ENCODE measurements at regions not wholly inside any gene's neighbourhood (a gene's known extent, or its start where the extent isn't known, plus 50 kb on each side); places are given as distances from the start of the nearest gene placed in this dataset.
"Not testable (repeated sequence)": the region's sequence is repeated elsewhere in the genome, so short reads cannot be mapped to it uniquely, and the experiment has no call there.

DNA sequence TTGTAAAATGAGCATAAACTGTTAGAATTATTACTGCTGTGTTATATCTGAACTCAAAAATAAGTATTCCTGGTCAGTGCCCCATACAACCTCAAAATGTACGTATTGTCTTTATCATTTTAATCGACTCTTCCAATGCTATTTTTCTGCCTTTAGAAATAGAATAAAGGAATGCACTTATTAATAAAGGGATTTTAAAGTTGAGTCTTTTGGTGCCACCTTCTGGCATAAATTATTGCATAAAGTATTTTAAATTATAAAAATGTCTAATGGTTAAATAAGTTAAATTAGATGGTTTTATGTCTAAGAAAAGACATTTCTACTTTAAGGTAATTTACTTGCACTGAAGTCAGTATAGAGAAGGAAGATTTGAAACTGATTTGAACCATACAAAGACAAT, 424.0 kb upstream of the NDST4 start:
- intact Hi-C loops (cut with DNase I), result no loop called here
- no peak for DNase-seq
- ATAC-seq (ENCODE audit: poor library complexity), result no peak

DNA sequence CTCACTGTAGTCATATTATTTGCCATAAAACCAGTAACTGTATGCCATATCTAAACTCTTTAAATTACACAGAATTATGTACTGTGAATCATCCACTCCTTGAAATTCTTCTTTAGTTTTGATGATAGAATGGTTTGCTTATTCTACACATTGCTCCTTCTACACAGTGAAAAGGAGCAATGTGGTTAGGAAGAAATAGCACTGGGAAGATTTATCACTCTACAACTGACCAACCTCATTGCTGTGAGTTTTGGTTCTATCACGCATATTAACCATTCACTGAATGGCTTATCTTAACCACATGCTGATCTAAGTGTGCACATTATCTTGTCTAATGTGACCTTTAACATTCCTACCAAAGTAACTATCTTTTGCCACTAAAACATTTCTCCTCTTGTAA, 415.7 kb upstream of the NDST4 start:
- DNase-seq (no peak), ATAC-seq (ENCODE audit: poor library complexity) (no peak)
- intact Hi-C loops (cut with DNase I), result no loop called here

DNA sequence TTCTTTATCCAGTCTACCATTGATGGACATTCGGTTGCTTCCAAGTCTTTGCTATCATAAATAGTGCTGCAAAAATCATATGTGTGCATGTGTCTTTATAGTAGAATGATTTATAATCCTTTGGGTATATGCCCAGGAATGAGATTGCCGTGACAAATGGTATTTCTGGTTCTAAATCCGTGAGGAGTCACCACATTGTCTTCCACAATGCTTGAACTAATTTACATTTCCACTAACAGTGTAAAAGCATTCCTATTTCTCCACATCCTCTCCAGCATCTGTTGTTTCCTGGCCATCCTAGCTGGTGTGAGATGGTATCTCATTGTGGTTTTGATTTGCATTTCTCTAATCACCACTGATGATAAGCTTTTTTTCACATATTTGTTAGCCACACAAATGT, 406.1 kb upstream of the NDST4 start:
- intact Hi-C loops (cut with DNase I); ATAC-seq (ENCODE audit: poor library complexity); DNase-seq: not testable (repeated sequence)

DNA sequence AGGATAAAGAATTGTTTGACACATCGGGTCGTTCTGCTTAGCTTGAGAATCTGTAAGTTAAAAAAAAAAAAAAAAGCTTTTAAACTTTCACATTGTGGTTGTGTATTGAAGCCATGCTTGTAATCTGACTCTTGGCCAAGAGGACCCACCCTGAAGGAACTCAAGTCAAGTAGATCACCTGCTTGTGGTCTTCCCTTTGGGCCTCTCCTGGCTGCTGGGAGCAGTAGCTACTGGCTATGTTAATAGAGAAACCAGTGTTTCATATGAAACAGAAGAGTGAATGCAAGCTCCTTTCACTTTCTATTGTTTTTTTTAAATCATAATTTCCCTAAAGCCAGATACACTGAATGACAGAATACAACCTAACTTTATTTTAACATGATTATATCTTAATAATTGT, 402.4 kb upstream of the NDST4 start:
- DNase-seq, result no peak
- ATAC-seq (ENCODE audit: poor library complexity), result no peak
- intact Hi-C loops (cut with DNase I), result no loop called here

DNA sequence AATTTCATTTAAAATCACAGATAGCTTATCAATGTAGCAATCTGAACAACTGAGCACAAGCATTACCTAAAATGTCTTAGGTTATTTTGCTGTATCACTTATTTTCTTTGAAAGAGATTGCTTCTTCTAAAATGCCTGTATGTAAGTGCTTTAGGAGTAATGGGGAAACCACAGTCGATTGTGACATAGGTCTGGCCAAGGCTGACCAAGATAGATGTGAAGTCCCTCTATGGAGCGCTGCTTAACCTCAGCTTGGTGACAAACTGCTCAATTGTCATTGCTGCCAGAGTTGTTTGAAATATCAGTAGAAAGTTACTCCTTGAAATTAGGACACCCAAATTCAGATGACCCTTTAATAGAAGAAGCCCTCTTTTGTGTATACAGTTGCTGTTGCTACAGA, 401.9 kb upstream of the NDST4 start:
- DNase-seq, result no peak
- no peak for ATAC-seq (ENCODE audit: poor library complexity)
- intact Hi-C loops (cut with DNase I), result no loop called here

DNA sequence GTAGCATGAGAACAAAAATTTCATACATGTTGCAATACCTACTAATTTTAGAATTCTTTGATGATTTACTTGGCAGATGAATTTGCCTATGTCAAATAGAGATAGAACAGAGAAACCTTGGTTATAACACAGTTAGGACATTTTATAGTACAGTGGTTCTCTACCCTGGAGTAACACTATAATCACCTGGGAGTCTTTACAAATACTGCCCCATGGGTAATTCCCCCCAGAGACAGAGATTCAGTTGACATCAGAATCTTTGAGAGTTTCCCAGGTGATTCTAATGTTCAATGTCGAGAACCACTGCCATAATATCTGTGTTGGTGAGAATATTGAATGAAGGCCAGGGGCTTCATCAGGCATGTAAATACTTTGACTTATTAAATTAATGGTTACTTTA, 401.3 kb upstream of the NDST4 start:
- no peak for DNase-seq
- ATAC-seq (ENCODE audit: poor library complexity), result no peak
- intact Hi-C loops (cut with DNase I), result no loop called here

DNA sequence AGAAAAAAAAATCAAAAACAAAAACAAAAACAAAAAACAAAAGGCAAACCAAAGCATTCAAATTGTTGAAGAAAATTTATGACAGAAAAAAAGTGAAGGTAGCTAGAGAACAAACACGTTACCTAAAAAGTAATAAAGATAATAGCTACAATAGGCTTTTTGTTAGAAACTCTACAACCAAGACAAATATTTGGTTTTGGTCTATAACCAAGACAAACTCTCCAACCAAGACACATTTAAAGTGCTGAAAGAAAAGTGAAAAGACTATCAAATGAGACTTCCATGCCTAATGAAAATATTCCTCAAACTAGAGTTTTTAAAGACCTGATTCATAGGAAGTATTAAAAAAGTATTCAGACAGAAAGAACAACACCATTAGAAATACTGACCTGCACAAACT, 391.9 kb upstream of the NDST4 start:
- ATAC-seq (ENCODE audit: poor library complexity), result no peak
- DNase-seq, result no peak
- intact Hi-C loops (cut with DNase I), result no loop called here

DNA sequence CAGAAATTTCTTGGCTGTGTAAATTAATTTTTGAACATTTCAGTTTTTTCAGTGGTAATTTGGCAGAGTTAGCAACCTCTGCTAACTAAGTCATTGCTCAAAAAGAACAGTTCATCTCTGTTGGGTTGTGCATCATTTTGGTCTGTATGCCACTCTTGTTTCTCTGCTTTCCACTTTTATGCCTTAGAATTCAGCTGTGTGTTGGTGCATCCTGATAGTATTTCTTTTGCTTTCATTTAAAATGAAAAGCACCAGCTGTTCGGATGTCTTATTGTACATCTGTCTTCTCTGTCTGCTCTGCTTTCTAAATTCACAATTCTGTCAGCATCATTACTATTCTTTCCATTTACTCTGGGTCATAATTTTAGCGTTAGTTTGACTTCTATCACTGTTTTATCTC, 388.2 kb upstream of the NDST4 start:
- DNase-seq (no peak), ATAC-seq (ENCODE audit: poor library complexity) (no peak)
- intact Hi-C loops (cut with DNase I), result no loop called here

DNA sequence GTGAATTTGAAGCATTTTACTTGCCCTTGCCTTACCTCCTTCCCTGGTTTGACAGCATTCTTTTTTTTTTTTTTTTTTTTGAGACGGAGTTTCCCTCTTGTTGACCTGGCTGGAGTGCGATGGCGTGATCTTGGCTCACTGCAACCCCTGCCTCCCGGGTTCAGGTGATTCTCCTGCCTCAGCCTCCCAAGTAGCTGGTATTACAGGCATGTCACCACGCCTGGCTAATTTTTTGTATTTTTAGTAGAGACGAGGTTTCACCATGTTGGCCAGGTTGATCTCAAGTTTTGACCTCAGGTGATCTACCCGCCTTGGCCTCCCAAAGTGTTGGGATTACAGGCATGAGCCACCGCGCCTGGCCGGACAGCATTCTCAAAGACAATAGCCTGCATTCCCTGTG, 380.4 kb upstream of the NDST4 start:
- DNase-seq; intact Hi-C loops (cut with DNase I); ATAC-seq (ENCODE audit: poor library complexity): not testable (repeated sequence)

DNA sequence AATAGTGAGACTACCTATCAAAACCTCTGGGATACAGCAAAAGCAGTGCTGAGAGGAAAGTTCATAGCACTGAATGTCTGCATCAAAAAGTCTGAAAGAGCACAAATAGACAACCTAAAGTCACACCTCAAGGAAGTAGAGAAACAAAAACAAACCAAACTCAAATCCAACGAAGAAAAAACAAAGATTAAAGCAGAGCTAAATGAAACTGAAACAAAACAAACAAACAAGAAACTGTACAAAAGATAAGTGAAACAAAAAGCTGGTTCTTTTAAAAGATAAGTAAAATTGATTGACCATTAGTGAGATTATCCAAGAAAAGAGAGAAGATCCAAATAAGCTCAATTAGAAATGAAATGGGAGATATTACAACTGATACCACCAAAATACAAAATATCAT, 378.3 kb upstream of the NDST4 start:
- intact Hi-C loops (cut with DNase I), result no loop called here
- ATAC-seq (ENCODE audit: poor library complexity), result no peak
- DNase-seq, result no peak

DNA sequence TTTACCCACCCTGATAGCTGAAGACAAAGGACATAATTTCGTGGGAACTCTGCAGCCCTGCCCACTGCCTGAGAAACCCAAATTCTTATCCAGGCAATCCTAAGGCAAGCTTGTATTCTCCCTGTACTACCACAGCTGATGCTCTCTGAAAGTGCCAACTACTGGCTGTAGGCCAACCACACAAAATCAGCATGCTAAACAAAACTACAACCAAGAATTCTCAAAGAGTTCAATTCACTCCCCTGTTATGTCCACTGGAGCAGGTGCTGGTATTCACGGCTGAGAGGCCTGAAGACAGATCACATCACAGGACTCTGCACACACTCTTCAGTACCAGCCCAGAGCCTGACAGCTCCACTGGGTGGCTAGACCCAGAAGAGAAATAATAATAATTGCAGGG, 375.9 kb upstream of the NDST4 start:
- intact Hi-C loops (cut with DNase I), result no loop called here
- ATAC-seq (ENCODE audit: poor library complexity) (no peak), DNase-seq (no peak)

DNA sequence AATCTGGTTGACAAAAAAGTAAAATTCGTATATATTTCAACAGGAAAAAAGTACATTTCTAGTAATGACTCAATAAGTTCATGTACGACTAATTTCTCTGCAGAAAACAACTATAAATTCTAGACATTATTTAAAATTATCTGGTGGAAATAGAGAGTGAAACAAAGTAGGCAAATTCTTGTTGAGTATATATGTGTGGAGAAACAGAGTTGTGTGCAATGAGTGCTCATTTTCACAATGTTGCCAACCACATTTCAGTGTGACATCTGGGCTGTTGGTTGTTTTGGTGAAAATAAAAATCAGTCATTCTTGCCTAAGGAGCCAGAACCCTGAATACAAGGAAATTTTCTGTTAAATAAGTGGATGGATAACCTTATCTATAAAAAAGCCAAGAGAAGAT, 372.0 kb upstream of the NDST4 start:
- DNase-seq, result no peak

DNA sequence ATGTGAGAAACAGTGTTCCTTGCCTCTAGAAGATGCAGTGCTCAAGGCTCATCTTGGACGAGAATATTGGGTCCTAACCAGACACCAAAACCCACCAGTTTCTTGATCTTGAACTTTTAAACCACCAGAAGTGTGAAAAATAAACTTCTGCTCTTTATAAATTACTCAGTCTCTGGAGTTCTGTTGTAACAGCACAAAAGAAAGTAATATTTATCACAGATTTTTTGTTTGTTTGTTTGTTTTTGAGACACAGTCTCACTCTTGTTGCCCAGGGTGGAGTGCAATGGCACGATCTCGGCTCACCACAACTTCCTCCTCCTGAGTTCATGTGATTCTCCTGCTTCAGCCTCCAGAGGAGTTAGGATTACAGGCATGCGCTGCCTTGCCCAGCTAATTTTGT, 371.1 kb upstream of the NDST4 start:
- ATAC-seq (ENCODE audit: poor library complexity) (no peak), DNase-seq (no peak)
- intact Hi-C loops (cut with DNase I), result no loop called here

More for the DNA sequence above, 372.0 kb upstream of the NDST4 start:
- intact Hi-C loops (cut with DNase I), result no loop called here
- ATAC-seq (ENCODE audit: poor library complexity), result no peak

DNA sequence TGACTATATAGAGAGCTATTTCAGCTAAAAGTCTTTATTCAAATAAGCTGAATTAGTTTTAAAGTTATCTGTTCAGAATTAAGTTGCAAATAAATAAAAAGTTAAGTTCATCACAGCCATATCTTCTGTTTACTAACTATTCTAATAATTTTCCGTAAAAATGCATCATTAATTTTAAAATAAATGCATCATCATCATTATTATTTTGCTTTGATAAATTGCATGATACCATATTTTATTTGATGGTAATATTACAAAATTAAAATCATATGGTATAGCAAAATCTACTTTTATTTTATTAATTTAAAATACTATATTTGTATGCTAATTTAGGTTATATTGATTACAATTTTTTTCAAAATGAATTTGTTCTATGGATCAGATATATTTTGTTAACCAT, 357.3 kb upstream of the NDST4 start:
- ATAC-seq (ENCODE audit: poor library complexity) (no peak), DNase-seq (no peak)
- intact Hi-C loops (cut with DNase I), result no loop called here

DNA sequence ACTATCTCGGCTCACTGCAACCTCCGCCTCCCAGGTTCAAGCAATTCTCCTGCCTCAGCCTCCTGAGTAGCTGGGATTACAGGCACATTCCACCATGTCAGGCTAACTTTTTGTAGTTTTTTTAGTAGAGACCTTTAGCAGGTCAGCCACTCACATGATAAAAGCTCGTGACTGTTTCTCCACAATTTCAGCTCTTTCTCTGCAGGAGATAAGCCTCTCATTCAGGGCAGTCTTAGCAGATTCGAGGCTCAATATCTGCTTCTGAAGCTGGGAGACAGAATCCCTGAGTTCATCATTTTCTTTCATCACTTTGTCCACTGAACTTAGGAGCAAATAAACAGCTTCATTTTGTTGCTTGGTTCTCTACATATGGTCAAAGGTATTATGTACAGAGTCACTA, 345.9 kb upstream of the NDST4 start:
- intact Hi-C loops (cut with DNase I); DNase-seq; ATAC-seq (ENCODE audit: poor library complexity): not testable (repeated sequence)

DNA sequence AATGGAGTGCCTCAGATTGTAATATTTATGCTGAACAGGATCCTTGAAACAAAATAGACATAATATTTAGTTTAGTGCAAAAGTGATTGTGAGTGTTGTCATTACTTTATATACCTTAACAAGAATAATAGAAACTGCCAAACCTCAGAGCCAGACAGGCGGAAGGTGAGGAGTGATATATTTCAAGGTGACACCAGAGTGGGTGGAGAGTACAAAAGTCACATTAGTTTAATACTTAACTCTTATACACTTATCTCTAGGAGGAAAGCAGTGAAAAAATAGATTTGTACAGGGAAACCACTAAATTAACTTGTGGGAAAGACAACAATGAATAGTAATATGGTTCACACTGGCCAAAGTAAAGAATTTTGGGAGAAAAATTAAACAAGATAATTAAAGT, 342.8 kb upstream of the NDST4 start:
- DNase-seq, result no peak
- intact Hi-C loops (cut with DNase I), result no loop called here
- no peak for ATAC-seq (ENCODE audit: poor library complexity)

DNA sequence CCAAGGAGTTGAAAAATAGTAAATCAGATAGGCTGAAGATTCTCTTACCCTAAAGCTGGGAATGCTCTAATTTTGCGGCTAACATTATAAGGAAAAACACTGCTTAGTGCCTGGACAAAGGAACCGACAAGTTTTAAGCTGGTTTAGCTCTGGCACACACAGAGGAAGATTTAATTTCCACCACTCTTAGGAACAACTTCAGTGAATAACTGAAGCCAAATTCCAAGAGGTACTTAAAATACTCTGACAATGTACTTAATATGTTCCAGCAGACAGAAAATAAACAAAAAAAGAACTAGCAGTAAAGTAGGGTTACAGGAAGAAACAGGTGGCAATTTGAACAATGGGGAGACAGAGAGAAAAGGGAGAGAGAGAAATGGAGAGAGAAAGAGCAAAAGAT, 340.8 kb upstream of the NDST4 start:
- DNase-seq (no peak), ATAC-seq (ENCODE audit: poor library complexity) (no peak)
- intact Hi-C loops (cut with DNase I), result no loop called here

DNA sequence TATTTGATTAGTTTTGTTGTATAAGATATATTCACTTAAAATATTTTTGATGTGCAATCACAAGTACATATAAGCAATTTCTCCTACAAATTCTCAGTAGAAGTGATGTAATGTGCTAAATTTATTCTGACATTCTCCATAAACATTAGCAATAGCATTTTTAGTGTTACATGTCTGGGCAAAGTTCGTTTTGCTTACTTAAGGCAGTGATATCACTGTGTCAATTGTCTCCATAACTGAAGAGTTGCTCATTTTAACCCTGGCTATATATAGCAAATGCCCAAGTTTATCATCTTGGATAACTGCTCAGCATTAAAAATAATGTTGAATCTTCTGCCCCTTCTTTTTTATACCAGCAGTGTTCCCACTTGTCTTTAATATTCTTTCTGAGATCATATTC, 340.0 kb upstream of the NDST4 start:
- intact Hi-C loops (cut with DNase I), result no loop called here
- no peak for ATAC-seq (ENCODE audit: poor library complexity)
- DNase-seq, result no peak

DNA sequence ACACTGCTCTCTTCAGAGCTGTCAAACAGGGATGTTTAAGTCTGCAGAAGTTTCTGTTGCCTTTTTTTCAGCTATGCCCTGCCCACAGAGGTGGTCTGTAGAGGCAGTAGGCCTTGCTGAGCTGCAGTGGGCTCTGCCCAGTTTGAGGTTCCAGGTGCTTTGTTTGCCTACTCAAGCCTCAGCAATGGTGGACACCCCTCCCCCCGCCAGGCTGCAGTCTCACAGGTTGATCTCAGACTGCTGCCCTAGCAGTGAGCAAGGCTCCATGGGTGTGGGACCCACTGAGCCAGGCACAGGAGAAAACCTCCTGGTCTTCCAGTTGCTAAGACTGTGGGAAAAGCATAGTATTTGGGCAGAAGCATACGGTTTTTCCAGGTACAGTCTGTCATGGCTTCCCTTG, 338.8 kb upstream of the NDST4 start:
- intact Hi-C loops (cut with DNase I); ATAC-seq (ENCODE audit: poor library complexity); DNase-seq: not testable (repeated sequence)

DNA sequence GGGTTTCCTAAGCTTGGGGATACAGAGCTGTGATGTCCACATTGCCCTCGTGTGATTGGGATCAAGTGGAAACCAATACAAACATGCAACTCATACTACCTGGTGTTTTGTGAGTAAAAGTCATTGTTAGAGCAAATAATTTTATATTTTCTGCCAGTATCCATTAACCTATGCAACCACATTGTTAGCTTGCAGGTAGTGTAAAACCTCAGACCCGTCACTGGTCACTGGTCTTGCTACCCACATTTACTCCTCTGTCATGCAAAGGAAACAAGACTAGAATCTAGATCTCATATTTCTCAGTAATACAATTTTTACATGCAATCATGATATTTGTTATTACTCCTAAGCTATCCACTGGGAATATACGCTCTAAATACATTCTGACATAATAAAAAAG, 324.3 kb upstream of the NDST4 start:
- DNase-seq (no peak), ATAC-seq (ENCODE audit: poor library complexity) (no peak)
- intact Hi-C loops (cut with DNase I), result no loop called here

DNA sequence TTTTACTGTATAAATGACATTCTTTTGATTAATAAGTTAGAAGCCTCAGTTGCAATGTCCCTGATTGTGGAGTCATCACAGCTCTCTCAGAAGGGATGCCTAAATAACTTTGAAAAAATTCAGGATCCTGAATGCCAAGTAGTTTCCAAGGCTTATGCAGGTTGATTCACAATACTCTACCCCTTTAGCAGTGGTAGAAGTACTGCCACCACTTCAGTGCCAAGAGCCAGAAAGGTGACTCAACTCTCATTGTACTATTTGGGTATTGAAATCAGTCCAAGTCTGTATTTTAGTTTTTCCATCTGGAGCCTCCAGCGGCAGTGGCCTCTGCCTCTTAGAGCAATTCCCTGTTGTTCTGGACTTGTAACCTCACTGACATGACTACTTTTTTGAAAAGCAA, 320.1 kb upstream of the NDST4 start:
- intact Hi-C loops (cut with DNase I), result no loop called here
- no peak for DNase-seq

DNA sequence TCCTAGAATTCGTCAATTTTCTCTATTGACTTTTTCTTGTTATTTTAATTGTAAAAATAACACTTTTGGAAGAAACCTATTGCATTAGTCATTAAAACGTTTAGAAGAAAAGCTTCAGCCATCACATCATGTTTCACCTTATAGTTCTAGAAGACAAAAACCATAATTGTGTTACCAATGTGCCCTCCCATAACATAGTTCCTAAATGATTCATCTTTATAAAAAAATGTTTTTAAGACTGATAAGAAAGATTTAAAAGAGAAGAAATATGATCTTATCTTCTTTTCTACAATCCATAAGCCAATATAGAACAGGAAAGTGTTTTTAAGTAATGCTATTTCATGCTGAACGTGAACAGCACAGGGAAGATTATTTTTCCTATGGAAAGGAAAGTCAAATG, 316.6 kb upstream of the NDST4 start:
- no peak for DNase-seq
- intact Hi-C loops (cut with DNase I), result no loop called here
- no peak for ATAC-seq (ENCODE audit: poor library complexity)

More for the DNA sequence above, 320.1 kb upstream of the NDST4 start:
- no peak for ATAC-seq (ENCODE audit: poor library complexity)

Measured in Right ventricle myocardium superior (tissue), 1 donor.